Hindlimb muscle (tissue), 1 donor: ENCODE measurements at regions not wholly inside any gene's neighbourhood (a gene's known extent, or its start where the extent isn't known, plus 50 kb on each side); places are given as distances from the start of the nearest gene placed in this dataset.
"Not testable (repeated sequence)": the region's sequence is repeated elsewhere in the genome, so short reads cannot be mapped to it uniquely, and the experiment has no call there.

ENCODE experiments used
- DNase-seq: peaks from one replicate; pipeline ENCODE4 v3.0.0-alpha.2; 2013

DNA sequence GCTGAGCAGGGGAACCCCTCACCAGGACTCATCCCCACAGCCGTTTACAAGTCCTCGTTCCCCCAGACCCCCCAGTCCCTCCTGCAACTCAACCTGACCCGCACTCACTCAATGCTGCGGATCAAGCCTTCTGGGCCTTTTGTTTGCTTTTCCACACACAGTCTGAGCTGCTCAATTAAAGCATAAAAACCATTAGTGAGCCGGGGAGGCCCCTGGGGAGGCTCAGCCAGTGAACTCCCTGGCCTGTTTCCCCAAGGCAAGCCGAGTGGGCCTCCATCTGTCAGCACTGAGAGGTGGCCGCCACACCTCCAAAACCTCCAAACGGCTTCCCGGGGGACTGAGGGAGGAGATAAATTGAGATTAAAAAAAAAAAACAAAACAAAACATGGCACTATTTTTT, 158.5 kb downstream of the SHOX start:
- no peak for DNase-seq

DNA sequence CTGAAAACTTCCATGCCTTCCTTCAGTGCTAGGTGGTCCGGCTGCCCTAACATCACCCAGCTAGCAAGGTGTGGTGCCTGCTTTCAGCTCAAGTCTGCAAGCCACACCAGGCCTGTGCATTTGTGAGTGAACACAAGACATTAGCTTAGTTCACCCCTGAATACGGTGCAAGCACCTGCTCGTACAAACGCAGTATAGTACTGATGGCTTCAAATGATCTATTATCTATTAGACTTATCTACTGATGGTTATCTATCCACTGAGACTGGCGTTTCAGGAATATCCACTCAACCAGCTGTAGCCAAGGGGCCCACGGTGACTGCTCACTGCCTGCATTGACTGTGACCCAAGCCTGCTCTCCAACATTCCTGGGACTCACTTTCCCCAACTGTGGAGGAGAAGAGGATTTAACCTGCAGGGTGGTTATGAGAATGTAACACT, 155.9 kb downstream of the SHOX start:
- no peak for DNase-seq

- no peak for DNase-seq
Measured at GRCh38 chrX:784829-785228, 154.2 kb downstream of the SHOX start.

DNA sequence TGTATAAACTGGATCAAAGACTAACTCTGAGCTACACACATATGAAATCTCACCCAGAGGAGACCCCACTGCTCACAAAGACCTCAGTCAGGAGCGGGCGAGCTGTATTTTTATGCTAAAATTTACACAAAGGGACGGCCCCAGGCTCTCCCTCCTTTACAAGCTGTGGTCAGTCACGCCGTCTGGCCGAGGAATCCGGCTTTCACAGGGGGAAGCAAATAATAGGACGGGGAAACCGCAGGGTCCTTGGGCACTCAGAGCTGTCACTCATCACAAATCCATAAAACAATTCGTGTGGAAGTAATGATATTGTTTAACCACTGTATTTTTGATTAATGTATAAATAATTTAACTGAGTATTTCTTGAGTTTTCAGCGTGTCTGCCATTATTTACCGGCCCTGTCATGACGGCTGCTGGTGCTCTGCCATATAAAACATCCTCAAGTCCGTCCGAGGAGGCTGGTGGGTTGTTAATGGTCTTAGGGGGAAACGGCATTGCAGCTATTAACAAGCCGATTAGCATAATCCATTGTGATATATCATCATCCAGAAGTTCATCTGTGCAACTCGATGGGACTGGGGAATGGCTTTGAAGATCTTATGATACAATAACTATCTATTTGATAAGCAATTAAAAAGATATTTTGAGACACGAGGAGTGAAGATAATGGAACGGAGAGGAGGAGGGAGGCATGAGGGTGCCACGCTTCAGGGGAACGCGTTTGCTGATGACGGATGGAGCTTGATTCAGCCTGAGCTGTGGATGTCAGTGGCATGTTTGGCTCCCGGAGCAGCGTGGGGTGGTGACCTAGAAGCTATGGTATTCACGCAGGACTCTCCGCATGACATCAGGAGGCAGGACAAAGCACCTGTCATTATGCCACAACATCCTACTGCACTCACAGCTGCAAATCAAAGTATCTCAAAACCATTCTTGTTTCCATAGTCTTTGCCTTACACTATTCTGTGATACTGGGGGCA, 150.9 kb downstream of the SHOX start:
- no peak for DNase-seq

GRCh38 chrX:776529-777230, 146.1 kb downstream of the SHOX start:
- no peak for DNase-seq

DNA sequence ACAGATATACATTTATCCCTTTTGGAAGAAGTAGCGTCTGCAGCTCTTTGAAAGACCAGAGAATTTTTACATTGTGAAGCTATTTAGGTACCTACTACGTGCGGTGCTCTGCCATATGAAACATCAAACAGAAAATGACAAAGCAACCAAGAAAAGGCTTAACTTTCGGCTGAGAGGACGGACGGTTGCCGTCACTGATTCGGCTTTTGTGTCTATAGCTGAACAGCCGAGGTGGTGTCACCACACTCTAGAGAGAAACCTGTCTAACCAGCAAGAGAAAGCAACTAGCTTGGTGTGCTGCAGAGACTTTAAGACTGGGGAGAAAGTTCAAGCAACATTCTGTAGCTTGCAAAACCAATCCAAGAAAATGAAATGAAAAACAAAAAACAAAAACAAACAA, 145.5 kb downstream of the SHOX start:
- DNase-seq: no peak

GRCh38 chrX:774536-774935, 143.9 kb downstream of the SHOX start:
- DNase-seq: no peak

DNA sequence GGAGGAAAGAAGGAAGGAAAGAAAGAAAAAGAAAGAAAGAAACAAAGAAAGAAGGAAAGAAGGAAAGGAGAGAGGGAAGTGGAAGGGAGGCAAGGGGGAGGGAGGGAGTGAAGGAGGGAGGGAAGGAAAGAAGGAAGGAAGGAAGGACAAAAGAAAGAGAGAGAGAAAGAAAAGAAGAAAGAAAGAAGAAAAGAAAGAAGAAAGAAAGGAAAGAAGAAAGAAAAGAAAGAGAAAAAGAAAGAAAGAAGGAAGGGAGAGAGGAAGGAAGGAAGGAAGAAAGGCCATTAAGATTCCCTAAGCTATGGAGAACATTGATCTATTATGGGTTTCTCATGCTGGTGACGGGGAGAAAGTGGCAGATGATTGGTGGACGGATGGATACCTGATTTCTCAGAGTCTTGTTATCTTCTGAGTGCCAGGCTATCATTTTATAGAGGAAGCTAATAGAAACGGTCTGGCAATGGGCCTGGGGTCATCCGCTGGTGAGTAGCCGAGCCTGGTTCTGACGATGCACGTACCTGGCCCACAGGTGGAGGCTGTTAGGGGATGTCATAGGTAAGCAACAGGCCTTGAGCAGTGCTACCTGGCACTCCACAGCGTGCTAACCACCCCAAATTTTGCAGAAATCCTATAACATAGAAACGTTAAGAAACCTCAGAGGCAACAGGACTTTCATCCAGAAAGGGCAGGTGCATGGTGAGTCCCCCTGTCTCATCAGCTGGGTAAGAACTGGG, 142.9 kb downstream of the SHOX start:
- no peak for DNase-seq

GRCh38 chrX:771536-771935, 140.9 kb downstream of the SHOX start:
- DNase-seq: no peak

GRCh38 chrX:769796-770195, 139.2 kb downstream of the SHOX start:
- DNase-seq: no peak

DNA sequence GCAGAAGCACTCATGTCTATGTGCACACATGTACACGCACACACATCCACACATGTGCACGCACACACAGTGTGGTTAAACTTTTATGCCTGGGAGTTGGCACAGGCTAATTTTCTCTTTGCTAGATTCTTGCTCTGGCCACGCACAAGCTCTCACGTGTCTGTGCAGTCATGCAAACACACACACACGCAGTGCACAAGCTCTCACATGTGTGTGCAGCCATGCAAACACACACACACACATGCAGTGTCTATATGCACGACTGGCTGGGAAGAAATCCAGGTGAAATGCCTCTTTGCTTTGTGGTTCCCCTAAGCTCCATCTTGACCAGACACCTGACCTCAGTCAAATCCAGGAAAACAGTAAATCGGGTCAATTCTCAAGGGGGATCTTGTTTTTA, 138.0 kb downstream of the SHOX start:
- no peak for DNase-seq

GRCh38 chrX:758917-759316, 128.3 kb downstream of the SHOX start:
- DNase-seq: no peak

DNA sequence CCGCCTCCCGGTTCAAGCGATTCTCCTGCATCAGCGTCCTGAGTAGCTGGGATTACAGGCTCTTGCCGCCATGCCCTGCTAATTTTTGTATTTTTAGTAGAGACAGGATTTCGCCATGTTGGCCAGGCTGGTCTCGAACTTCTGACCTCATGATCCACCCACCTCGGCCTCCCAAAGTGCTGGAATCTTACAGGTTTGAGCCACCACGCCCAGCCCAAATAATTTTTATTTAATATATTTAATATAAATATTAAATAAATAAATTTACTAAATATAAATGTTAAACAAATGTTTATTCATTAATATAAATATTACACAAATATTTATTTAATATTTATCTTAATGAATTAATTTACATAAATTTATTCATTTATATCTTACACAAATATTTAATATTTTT, 120.2 kb downstream of the SHOX start:
- no peak for DNase-seq

DNA sequence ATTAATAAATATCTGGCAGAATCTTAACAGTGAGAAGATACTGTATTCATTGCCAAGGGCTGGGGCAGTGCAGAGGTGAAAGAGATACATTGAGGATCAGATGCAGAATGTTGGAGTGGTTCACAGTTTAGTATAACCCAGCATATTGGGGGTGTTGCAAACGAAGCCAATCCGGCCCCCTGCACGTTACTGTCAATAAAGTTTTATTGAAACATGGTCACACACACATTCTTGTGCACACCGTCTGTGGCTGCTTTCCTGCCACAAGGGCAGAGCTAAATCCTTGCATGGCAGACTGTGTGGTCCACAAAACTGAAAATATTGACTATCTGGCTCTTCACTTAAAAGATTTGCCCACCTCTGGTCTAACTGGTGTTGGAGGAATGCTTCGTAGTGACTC, 119.7 kb downstream of the SHOX start:
- DNase-seq: no peak

GRCh38 chrX:747176-747575, 116.6 kb downstream of the SHOX start:
- no peak for DNase-seq

DNA sequence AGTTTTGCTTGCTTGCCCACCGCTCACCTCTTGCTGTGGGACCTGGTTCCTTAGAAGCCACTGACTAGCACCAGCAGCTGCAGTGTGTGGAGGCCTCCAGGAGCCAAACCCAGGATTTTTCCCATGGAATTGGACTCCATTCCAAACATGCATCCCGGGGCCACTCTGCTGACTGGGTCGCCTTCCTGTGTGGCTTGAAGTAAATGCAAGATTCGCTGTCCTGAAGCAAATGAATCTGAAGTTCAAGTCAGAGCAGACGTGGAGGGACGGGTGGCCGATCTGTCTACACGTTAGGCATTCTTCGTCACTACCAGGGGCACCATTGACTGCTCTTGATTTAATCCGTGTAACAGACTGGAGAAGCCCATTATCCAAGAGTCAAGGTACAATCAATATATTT, 109.0 kb downstream of the SHOX start:
- DNase-seq: no peak

DNA sequence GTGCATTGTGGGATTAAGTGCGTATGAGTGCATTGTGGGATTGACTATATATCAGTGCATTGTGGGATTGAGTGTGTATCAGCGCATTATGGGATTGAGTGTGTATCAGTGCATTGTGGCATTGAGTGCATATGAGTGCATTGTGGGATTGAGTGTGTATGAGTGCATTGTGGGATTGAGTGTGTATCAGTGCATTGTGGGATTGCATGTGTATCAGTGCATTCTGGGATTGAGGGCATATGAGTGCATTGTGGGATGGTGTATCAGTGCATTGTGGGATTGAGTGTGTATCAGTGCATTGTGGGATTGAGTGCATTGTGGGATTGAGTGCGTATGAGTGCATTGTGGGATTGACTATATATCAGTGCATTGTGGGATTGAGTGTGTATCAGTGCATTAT, 106.4 kb downstream of the SHOX start:
- DNase-seq: not testable (repeated sequence)

DNA sequence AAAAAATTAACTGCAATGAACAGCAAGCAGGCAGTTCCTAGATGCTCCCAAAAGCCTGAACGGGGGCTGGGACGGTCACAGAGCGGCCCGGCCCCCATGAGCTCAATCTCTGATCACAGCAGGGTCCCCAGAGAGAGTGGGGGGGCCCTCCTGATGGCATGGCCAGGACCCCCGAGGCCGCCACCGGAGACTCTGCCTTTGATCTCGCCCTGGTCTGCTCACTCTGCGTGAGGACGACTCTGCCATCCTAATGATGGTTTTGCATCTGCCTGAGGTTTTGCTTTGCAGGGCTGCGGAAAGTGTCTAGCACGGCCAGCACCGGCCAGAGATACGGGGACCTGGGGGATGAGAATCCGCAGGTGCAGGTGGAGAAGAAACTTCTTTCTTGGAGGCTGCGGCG, 103.8 kb downstream of the SHOX start:
- no peak for DNase-seq

- DNase-seq: no peak
Measured at GRCh38 chrX:733961-734360, 103.4 kb downstream of the SHOX start.

DNA sequence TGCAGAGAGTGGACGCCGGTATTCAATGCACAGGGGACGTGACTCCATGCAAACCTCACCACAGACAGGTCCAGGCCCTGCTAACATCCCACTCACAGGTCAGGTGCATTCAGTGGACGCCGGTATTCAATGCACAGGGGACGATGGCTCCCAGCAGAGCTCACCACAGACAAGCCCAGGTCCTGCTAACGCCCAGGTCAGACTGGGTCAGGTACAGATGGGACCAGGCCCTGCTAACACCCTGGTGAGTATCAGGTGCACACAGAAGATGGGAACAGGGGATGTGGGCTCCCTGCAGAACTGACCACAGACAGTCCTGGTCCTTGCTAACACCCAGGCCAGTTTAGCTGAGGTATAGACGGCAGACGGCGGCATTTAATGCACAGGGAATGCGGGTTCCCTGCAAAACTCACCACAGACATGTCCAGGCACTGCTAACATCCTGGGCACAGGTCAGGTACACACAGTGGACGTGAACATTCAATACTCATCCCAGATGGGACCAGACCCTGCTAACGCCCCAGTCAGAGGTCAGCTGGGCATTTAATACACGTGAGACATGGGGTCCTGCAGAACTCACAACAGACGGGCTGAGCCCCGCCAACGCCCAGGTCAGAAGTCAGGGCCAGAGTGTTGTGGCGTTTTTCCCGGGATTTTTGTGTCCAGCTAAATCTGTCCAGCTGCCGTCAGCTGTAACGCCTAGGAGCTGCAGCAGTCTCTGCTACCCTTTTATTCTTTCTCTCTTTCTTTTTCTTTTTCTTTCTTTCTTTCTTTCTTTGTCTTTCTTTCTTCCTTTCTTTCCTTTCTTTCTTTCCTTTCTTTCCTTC, 99.2 kb downstream of the SHOX start:
- DNase-seq: no peak

- not testable (repeated sequence) for DNase-seq
Measured at GRCh38 chrX:729101-729500, 98.5 kb downstream of the SHOX start.

DNA sequence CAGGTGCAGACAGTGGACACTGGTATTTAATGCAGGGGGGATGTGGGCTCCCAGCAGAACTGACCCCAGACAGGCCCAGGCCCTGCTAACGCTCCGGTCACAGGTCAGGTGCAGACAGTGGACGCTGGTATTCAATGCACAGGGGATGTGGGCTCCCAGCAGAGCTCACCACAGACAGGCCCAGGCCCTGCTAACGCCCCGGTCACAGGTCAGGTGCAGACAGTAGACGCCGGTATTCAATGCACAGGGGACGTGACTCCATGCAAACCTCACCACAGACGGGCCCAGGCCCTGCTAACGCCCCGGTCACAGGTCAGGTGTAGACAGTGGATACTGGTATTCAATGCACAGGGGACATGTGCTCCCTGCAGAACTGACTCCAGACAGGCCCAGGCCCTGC, 98.0 kb downstream of the SHOX start:
- not testable (repeated sequence) for DNase-seq
